ENCODE measurements at regions not wholly inside any gene's neighbourhood (a gene's known extent, or its start where the extent isn't known, plus 50 kb on each side); places are given as distances from the start of the nearest gene placed in this dataset.

GRCh38 chr4:152029631-152030030 lies 268.8 kb upstream of the GATB start:
- TF ChIP-seq CTCF (conservative IDR thresholded peaks at IDR 0.05; ENCODE audit: low read length) (no peak), EZH2phosphoT487 (IDR thresholded peaks at IDR 0.05; ENCODE audit: borderline replicate concordance) (no peak)

Measured in Loucy (cell line).